Gastroesophageal sphincter (tissue), 3 donors: ENCODE measurements at regions not wholly inside any gene's neighbourhood (a gene's known extent, or its start where the extent isn't known, plus 50 kb on each side); places are given as distances from the start of the nearest gene placed in this dataset.

Experiments used
- CTCF ChIP-seq, 4 experiments: fragments of 200-600 bp in 2 of 4; fragments of 450-650 bp in 2 of 4; sonication (generic) in 1 of 4; IDR thresholded peaks; one replicate each; pipeline ENCODE4 v1.5.1; 2017 to 2019; ENCODE audit warnings: antibody characterized with exemption in 4 of 4, mild to moderate bottlenecking in 2 of 4, moderate library complexity in 2 of 4
- EP300 ChIP-seq: sonication (generic); formaldehyde crosslinking; IDR thresholded peaks from one replicate; pipeline ENCODE4 v1.6.1; 2017; ENCODE audit warnings: antibody characterized with exemption, mild to moderate bottlenecking
- POLR2A ChIP-seq, 2 donors: fragments of 450-650 bp; IDR thresholded peaks; one replicate each; pipeline ENCODE4 v1.6.1; 2017; ENCODE audit warnings: antibody characterized with exemption in 2 of 2, mild to moderate bottlenecking in 2 of 2, moderate library complexity in 1 of 2
- POLR2AphosphoS5 ChIP-seq: sonication (generic); formaldehyde crosslinking; IDR thresholded peaks from one replicate; pipeline ENCODE4 v1.6.1; 2017; ENCODE audit warnings: antibody characterized with exemption

GRCh38 chr11:26780376-26781085, 58.7 kb upstream of the SLC5A12 start:
- TF ChIP-seq CTCF (IDR thresholded peaks at IDR 0.05) (no peak), POLR2AphosphoS5 (no peak), POLR2A (IDR thresholded peaks at IDR 0.05) (no peak), EP300 (no peak)
